ENCODE measurements at regions not wholly inside any gene's neighbourhood (a gene's known extent, or its start where the extent isn't known, plus 50 kb on each side); places are given as distances from the start of the nearest gene placed in this dataset.

DNA sequence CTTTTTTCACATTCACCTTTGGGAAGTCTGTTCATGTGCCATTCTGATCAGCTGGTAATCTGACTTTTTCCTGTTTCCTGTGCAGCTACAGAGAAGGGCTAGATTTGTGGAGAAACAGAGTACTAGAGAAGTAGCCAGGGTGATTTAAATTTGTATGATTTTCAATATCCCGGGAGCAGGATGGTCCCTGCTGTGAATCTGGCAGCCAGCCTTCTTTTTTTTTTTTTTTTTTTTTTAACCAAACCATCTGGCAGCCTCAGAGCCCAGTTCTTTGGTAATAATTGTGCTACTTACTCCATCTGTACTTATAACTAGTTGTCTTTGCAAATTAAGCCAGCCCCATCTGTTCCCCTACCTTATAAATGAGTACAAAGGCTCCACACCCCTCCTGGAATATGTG is 248.6 kb upstream of the DEPDC1 start:
- TF ChIP-seq, protein P1, sequence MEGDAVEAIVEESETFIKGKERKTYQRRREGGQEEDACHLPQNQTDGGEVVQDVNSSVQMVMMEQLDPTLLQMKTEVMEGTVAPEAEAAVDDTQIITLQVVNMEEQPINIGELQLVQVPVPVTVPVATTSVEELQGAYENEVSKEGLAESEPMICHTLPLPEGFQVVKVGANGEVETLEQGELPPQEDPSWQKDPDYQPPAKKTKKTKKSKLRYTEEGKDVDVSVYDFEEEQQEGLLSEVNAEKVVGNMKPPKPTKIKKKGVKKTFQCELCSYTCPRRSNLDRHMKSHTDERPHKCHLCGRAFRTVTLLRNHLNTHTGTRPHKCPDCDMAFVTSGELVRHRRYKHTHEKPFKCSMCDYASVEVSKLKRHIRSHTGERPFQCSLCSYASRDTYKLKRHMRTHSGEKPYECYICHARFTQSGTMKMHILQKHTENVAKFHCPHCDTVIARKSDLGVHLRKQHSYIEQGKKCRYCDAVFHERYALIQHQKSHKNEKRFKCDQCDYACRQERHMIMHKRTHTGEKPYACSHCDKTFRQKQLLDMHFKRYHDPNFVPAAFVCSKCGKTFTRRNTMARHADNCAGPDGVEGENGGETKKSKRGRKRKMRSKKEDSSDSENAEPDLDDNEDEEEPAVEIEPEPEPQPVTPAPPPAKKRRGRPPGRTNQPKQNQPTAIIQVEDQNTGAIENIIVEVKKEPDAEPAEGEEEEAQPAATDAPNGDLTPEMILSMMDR (IDR thresholded peaks at IDR 0.05; ENCODE audit: low read length), result no peak
- TF ChIP-seq EZH2 (optimal IDR thresholded peaks at IDR 0.05; ENCODE audit: low read depth, low read length), result no peak

Measured in MM.1S (cell line).